ENCODE measurements at regions not wholly inside any gene's neighbourhood (a gene's known extent, or its start where the extent isn't known, plus 50 kb on each side); places are given as distances from the start of the nearest gene placed in this dataset.
"Not testable (repeated sequence)": the region's sequence is repeated elsewhere in the genome, so short reads cannot be mapped to it uniquely, and the experiment has no call there.

DNA sequence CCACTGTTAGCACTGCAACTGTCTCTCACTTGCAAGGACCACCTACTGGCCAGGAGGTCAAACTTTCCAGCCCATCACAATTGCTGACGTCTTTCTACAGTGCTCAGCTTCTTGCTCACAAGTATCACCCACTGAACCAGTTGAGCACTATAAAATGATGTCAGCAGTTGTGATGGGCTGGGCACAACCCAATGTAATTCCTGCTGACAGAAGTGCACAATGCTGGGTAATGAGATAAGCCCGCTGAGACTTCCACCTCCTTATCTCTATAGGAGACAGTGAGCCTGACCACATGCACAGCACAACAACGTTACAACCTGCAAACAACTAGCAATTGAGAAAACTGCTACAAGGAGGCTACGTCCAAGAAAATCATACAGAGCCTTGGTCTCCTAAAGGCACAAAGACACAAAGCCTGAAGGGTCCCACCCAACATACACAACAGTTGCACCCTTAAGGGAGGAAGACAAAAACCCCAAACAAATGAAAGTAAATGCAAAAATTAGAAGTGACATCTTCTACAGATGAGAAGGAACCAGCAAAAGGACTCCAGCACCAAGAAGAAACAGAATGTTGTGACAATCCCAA, 273.2 kb downstream of the LIG4 start:
- ATAC-seq (no peak), DNase-seq (ENCODE audit: missing footprints) (no peak)
- intact Hi-C loops (cut with DNase I): no loop called here

DNA sequence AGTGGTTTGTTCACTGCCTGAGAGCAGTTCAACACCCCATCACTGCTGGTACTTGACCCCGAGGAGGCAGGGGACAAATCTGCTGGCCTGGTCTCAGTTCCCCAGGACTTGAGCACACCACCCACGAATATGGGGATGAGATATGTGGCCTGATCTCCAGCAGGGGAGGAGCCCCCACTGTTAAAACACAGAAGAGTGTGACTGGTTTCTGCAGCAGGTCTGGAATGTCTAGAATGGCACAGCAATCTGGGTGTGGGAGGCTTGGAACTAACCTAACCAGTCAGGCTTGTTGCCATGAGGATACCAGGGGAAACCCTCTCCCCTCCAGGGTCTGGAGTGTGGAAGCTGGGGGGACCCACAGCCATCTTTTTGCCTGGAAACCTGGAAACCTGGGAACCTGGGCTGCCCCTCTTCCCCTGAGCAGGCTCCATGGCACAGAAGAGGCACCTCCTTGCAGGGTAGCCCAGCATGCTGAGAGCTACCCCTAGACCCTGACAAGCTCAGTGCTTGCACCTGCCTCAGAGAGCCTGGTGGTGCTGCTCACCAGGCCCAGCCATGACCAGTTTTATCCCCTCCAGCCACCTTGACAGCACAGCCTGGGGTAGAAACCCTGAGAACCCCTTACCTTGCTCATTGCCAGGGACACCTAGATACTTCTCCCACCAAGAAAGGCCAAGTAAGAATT, 273.8 kb downstream of the LIG4 start:
- no peak for ATAC-seq
- DNase-seq (ENCODE audit: missing footprints): no peak
- intact Hi-C loops (cut with DNase I): no loop called here

DNA sequence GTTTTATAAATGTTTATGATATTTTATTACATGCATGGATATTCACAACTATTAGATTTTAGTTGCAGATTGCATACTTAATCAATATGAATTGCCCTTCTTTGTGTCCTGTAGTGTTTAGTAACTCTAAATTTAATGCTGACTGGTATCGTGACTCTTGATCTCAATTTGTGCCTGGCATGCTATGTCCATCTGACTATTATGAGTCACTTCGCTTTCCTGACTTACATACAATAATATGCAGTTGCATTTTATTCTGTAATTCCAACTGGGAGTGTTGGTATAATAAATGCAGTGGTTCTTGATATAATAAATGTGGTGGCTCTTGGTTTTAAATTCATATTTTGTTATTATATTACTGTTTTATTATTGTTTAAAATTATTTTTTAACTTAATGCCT, 277.5 kb downstream of the LIG4 start:
- intact Hi-C loops (cut with DNase I): no loop called here
- no peak for DNase-seq (ENCODE audit: missing footprints)
- no peak for ATAC-seq

DNA sequence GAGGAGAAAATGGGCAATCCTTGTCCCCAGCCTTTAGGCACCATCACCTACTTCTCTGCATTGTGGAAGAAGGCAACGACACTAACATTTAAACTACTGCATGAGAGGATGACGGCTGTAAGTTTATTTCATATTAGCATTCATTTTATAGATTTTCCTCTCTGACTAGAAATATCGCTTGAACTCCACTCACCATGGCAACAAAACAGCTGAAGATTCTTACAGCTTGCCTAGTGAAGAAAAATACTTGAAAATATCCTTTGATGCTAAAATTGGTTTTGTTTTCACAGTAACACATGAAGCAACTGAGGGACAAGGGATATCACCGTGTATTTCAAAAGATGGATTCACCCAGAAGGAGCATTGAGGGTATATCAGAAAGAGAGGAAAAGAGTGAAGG, 284.3 kb downstream of the LIG4 start:
- intact Hi-C loops (cut with DNase I): no loop called here
- no peak for ATAC-seq
- no peak for DNase-seq (ENCODE audit: missing footprints)

DNA sequence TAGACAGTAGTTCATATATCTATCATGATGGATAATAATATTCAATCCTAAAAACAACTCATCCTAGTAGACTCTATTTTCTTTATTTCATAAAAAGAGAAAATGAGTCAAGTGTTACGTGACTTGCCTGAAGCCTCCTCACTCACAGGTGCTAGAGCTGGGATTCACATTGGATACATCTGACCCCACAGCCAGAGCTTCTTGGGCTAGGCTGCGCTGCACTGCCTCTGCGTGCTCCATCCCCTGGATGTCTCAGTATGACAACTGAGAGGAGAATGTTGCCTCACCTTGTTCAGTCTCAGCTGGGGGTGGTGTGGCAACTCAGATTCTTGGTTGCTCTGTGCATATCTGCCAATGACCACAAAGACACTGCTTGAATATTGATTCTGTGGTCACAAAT, 286.6 kb downstream of the LIG4 start:
- DNase-seq (ENCODE audit: missing footprints): no peak
- ATAC-seq: no peak
- intact Hi-C loops (cut with DNase I): no loop called here

DNA sequence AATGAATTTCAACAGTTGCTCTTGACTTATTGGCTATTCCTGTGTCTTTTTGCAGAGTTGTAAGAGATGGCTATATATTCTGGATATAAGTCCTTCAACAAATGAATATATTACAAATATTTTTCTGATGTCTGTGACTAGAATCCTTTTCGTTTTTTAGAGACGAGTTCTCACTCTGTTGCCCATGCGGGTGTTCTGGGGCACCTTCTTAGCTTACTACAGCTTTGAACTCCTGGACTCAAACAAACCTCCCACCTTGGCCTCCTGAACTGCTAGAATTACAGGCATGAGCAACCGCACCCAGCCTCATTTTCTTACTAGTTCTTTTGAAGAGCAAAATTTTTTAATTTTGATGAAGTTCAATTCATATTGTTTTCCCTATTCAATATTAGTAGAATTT, 287.8 kb downstream of the LIG4 start:
- intact Hi-C loops (cut with DNase I): no loop called here
- ATAC-seq: no peak
- DNase-seq (ENCODE audit: missing footprints): no peak

DNA sequence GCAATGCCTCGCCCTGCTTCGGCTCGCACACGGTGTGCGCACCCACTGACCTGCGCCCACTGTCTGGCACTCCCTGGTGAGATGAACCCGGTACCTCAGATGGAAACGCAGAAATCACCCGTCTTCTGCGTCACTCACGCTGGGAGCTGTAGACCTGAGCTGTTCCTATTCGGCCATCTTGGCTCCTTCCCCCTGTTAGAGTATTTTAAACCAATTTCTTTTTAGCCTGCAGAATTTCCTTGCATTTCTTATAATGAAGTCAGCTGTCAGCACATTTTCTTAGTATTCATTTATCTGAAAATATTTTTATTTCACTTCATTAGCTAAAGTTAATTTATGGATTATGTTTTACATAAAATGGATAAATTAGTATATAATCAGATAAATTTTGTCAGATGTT, 288.8 kb downstream of the LIG4 start:
- DNase-seq (ENCODE audit: missing footprints); ATAC-seq; intact Hi-C loops (cut with DNase I): not testable (repeated sequence)

DNA sequence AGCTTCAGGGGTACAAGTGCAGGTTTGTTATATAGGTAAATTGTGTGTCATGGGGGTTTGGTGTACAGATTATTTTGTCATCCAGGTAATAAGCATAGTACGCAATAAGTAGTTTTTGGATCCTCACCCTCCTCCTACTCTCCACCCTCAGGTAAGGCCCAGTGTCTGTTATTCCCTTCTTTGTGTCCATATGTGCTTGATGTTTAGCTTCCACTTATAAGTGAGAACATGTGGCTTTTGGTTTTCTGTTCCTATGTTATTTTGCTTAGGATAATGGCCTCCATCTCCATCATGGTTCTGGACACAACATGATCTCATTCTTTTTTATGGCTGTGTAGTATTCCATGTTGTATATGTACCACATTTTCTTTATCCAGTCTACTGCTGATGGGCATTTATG, 298.4 kb downstream of the LIG4 start:
- intact Hi-C loops (cut with DNase I); ATAC-seq; DNase-seq (ENCODE audit: missing footprints): not testable (repeated sequence)

DNA sequence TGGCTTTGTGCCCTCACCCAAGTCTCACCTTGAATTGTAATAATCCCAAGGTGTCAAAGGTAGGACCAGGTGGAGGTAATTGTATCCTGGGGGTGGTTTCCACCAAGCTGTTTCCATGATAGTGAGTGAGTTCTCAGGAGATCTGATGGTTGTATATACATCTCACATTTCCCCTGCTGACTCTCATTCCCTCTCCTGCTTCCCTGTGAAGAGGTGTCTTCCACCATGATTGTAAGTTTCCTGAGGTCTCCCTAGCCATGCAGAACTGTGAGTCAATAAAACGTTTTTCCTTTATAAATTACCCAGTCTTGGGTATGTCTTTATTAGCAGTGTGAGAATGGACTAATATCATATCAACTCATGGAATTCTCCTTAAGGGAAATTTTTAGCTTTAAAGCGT, 302.6 kb downstream of the LIG4 start:
- DNase-seq (ENCODE audit: missing footprints) (no peak), ATAC-seq (no peak)
- intact Hi-C loops (cut with DNase I): no loop called here

DNA sequence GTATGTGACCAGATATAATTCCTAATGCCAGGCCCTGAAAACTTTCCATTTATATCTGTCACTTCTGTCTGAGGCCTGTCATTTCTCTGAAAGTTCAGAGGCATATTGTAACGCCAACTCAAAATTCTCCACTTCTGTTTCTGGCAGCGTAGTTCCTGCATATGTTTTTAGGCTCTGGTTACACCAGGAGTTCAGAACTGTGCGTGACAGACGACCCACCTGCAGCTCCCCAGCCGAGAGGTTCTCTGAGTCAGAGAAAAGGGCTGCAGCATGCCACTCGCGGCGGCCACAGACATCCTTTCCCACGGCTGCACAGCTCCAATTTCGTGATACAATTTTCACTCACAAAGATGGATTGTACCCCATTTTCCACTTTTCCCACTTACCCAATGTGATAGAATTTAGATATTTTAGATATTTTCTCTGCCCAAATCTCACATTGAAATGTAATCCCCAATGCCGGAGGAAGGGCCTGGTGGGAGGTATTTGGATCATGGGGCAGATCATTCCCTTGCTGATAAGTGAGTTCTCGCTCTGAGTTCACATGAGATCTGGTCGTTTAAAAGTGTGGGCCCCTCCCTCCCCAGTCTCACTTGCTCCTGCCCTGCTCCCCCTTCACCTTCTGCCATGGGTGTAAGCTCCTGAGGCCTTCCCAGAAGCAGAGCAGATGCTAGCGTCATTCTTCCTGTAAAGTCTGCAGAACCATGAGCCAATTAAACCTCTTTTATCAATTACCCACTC, 308.1 kb downstream of the LIG4 start:
- DNase-seq (ENCODE audit: missing footprints) (no peak), ATAC-seq (no peak)
- intact Hi-C loops (cut with DNase I): no loop called here

DNA sequence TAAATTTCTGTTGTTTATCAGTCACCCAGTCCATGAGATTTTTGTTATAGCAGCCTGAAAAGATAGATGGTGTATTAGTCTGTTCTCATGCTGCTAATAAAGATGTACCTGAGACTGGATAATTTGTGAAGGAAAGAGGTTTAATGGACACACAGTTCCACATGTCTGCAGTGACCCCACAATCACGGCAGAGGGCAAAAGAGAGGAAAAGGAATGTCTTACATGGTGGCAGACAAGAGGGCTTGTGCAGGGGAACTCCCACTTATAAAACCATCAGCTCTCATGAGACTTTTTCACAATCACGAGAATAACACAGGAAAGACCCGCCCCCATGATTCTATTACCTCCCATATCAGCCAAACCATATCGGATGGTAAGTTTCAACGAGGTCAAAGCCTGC, 309.2 kb downstream of the LIG4 start:
- ATAC-seq (no peak), DNase-seq (ENCODE audit: missing footprints) (no peak)
- intact Hi-C loops (cut with DNase I): no loop called here

DNA sequence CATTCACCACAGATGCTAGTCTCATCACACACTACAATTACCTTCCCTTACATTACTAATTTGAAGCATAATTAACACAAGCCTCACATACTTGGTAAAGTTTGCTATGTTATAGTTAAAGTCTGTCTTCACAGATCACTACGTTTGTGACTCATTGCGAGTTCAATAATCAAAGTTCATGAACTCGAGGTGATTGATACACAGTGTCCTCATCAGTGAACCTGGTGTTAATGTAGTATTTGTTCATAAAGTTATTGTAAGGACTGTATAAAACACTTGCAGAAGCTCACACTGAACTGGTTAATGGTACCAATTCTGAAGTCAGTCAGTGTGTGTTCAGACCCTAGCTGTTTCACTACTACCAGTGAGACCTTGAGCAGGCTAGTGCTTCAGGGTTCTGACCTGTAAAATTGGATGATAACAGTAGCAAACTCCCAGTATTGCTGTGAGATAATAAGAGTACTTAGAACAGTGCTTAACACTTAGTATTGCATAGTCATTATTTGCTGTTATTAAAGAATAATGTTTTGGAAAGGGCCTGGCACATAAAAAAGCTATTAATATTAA, 313.3 kb downstream of the LIG4 start:
- no peak for ATAC-seq
- no peak for DNase-seq (ENCODE audit: missing footprints)

DNA sequence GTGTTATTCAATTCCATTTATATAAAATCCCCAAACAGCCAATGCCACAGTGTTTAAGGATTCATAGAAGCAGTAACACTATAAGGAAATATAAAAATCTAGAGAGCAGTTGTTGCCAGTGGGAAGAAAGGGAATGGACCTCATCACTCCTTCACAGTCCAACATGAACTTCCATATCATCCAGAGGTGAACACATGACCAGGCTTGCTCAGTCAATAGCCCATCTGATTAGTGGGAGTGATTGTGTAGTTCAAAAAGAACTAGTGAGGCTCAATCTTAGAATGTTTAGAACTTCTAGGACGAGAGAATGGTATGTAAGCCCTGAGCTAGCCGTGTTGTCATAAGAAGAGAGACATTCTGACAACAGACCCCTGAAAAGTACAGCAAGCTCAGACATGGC, 314.1 kb downstream of the LIG4 start:
- no peak for ATAC-seq
- no peak for DNase-seq (ENCODE audit: missing footprints)
- intact Hi-C loops (cut with DNase I): no loop called here

More for the DNA sequence above, 313.3 kb downstream of the LIG4 start:
- intact Hi-C loops (cut with DNase I): no loop called here

DNA sequence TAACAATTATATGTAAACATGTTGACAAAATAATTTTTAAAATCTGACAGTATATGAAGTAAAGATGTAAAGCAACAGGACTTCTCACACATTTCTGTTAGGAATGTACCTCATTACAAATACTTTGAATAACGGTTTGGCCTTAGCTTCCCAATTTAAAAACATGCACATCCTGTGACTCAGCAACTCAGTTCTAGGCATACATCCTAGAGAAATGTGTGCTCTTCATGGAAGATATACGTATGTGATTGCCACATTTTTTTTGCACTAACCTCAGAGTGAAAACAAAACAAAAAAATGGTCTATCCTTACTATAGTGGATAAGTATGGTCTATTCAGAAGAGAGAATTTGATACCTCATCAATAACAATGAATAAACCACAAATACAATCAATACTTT, 314.6 kb downstream of the LIG4 start:
- intact Hi-C loops (cut with DNase I): no loop called here
- ATAC-seq (no peak), DNase-seq (ENCODE audit: missing footprints) (no peak)

DNA sequence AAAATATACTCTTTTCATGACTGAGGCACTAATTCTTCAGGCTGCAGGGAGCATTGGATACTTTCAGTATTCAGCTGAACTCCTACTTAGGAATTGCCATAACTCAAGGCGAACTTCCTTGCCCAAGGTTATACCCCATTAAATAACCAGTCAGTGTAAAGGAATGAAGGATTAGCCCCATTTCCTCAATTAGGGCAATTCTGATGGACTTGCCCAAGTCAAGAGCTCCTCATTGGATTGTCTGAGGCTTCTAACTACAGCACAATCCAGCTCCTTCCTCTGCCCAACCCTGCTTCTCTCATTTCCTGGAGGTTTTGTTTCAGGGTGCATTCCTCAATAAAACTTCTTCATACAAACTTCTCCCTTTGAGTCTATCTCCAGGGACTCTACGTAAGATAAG, 329.2 kb downstream of the LIG4 start:
- no peak for DNase-seq (ENCODE audit: missing footprints)
- intact Hi-C loops (cut with DNase I): no loop called here
- no peak for ATAC-seq

DNA sequence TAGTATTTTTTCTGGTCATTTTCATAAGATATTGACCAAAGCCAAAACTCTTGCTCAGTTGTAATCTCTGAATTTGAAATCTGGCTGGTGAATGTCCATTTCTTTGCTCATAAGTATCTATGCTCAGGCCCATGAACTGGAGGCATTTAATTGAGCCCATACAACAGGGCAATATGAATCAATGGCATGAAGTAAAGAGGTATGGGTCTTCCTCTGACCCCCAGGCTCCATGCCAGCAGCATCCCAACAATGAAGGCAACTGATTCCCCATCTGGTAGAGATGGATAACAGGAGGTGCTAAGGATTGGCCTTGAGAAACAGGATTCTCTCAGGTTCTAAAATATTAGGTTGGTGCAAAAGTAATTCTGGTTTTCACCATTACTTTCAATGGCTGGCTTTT, 330.8 kb downstream of the LIG4 start:
- intact Hi-C loops (cut with DNase I): no loop called here
- ATAC-seq: no peak

DNA sequence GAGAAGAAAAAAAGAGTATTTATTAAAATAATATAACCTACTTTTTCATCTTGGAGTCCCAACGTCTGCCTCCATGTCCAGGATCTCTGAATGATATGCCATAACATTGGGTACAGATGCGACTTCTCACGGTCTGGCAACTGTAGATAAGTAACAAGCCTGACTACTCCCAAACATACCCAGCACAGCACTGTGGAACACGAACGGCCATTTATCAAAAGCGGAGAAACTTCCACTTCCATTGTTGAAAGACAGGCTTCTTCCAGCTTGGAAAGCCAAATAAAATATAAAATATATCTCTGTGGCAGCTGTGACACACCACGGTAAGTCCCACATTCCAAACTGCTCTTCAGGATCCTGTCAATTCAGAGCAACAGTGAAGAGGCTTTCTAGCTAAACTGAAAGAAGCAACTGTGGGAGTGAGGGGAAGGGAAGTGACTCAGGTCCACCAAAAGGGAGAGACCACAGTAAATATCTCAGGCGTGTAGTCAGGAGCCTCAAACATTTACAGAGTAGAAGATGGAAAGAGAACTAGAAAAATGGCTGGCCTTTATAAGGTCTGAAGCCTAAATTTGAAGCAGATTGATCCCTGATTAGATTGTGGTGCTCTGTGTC, 331.7 kb downstream of the LIG4 start:
- ATAC-seq: no peak

More for the DNA sequence above, 330.8 kb downstream of the LIG4 start:
- no peak for DNase-seq (ENCODE audit: missing footprints)

DNA sequence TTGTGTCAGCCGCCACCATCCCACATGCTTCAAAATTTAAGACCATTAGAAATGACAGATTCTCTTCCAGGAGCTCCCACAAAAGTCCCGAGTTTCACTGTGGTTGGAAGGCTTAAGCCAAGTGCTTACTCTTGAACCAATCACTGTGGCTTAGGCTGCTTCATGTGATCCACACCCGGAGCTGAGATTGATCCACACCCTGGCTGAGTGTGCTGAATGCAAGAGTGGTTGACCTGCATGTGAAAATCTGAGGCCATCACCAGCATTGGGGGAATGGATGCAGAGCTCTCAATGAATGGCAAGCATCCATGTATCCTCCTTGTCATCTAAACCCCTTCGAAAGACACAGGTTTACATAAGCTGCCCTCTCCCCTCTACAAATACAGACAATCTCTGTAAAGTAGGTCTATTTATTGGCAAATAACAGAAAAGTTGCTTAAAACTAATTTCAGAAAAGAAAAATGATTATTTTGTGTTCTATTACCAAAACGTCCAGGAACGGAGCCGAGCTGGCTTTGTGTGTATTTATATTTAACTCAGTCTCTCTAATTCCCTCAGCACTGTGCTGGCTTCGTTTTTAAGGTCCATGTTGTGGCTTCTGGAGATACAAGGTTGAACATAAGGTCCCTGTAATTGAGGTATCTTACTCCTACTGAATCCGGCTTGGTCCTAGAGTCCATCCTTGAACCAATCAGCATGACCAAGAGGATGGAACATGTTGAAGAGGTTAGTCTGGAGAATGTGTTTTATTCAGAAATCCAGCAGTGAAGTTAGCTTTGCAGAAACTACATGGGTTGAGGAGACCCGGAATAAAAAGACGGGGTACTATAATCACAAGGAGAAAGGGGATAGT, 332.4 kb downstream of the LIG4 start:
- intact Hi-C loops (cut with DNase I): no loop called here
- DNase-seq (ENCODE audit: missing footprints) (no peak), ATAC-seq (no peak)

More for the DNA sequence above, 331.7 kb downstream of the LIG4 start:
- intact Hi-C loops (cut with DNase I): no loop called here
- no peak for DNase-seq (ENCODE audit: missing footprints)

DNA sequence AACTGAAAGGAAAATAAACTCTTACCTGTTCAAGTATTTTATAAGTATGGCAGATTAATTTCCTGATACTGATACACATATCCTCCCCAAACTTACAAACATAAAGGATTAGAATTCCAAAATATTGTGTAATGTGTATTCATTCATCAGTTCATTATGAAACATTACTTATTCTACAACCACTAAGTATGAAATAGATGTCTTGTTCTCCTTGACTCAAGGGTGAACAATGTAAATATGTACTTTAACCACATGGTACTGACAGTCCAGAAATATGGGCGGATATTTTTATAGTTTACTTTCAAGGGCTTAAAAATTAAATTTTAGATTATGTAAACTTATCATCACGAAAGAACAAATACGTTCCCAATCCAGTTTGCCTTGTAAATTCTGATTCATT, 334.0 kb downstream of the LIG4 start:
- DNase-seq (ENCODE audit: missing footprints): no peak
- ATAC-seq: no peak
- intact Hi-C loops (cut with DNase I): no loop called here
